K562 (cell line): ENCODE measurements at regions not wholly inside any gene's neighbourhood (a gene's known extent, or its start where the extent isn't known, plus 50 kb on each side); places are given as distances from the start of the nearest gene placed in this dataset.

ENCODE experiments used
- ATAC-seq: fragments of 200-7000 bp; cut with Tn5 transposase; 3 replicates; pipeline ENCODE4 v1.9.1; 2020; ENCODE audit warnings: moderate library complexity
- BruUV-seq: library from RNA; stranded (reverse); fragments of 400-500 nt; replicated peaks from 2 replicates; lab custom pipeline; 2021; lab: Mats Ljungman, UMichigan
- CTCF ChIA-PET: fragments of 300-600 bp; formaldehyde crosslinking; extraction: SDS; loops from one replicate; lab custom pipeline; 2021; ENCODE audit warnings: low intra/inter-chr PET ratio; lab: Yijun Ruan, JAX
- POLR2A ChIA-PET: fragments of 300-600, 350-650 bp; sonication (Branson Sonifier 250); formaldehyde crosslinking; extraction: SDS; loops from one replicate; lab custom pipeline; 2021; ENCODE audit warnings: antibody characterized with exemption, inconsistent platforms; lab: Yijun Ruan, JAX
- DNase-seq, 4 experiments: peaks; one replicate each; pipeline versions ENCODE4 v3.0.0 to v3.0.0-alpha.2; 2011 to 2018; ENCODE audit warnings: low spot score in 3 of 4, mixed read lengths in 3 of 4; ENCODE audit errors: extremely low read depth in 1 of 4
- FAIRE-seq: peaks from 2 replicates; lab custom pipeline; 2011; peaks lifted over from hg19 to GRCh38; lab: Jason Lieb, UNC
- H2AFZ ChIP-seq: 2 replicates; pipeline ENCODE4 v1.6.0; 2011; ENCODE audit warnings: low read depth, low read length, control low read depth, inconsistent platforms
- H3K27ac ChIP-seq: fragments of 200-600 bp; 3 replicates; pipeline ENCODE4 v1.8.0; 2011; ENCODE audit warnings: low read depth, mild to moderate bottlenecking, control low read depth, inconsistent platforms, low read length, moderate library complexity, mixed read lengths; ENCODE audit errors: extremely low read depth
- H3K27me3 ChIP-seq, 2 experiments: fragments of 300-600 bp in 1 of 2; 2 replicates in 1 of 2; 3 replicates in 1 of 2; pipeline versions ENCODE4 v1.6.0 to v1.8.0; 2011; ENCODE audit warnings: inconsistent platforms in 2 of 2, low read length in 2 of 2, mild to moderate bottlenecking in 1 of 2, mixed read lengths in 1 of 2, moderate library complexity in 1 of 2; ENCODE audit not compliant: control insufficient read depth in 2 of 2, insufficient read depth in 2 of 2
- H3K36me3 ChIP-seq: fragments of 300-600 bp; 3 replicates; pipeline ENCODE4 v1.8.0; 2011; ENCODE audit warnings: mild to moderate bottlenecking, low read length, inconsistent platforms; ENCODE audit not compliant: control insufficient read depth, insufficient read depth
- H3K4me1 ChIP-seq, 2 experiments: fragments of 200-600 bp in 1 of 2; replicated peaks in 1 of 2; 2 replicates in 1 of 2; 3 replicates in 1 of 2; pipeline versions ENCODE4 v1.5.1 to v1.8.0; 2011; ENCODE audit warnings: inconsistent platforms in 2 of 2, low read length in 2 of 2, mild to moderate bottlenecking in 1 of 2, mixed read lengths in 1 of 2, moderate library complexity in 1 of 2; ENCODE audit not compliant: control insufficient read depth in 2 of 2, insufficient read depth in 2 of 2
- H3K4me2 ChIP-seq: 2 replicates; pipeline ENCODE4 v1.6.1; 2011; ENCODE audit warnings: low read length, control low read depth, inconsistent platforms, mixed read lengths; ENCODE audit not compliant: insufficient read depth
- H3K4me3 ChIP-seq: fragments of 200-600 bp; sonication (generic), shearing (Covaris generic); 2 replicates; pipeline ENCODE4 v1.5.1; 2016; ENCODE audit warnings: control low read depth, inconsistent platforms
- H3K79me2 ChIP-seq: fragments of 200-600 bp; 3 replicates; pipeline ENCODE4 v1.8.0; 2011; ENCODE audit warnings: low read length, inconsistent platforms; ENCODE audit not compliant: control insufficient read depth, insufficient read depth
- H3K9ac ChIP-seq, 2 experiments: 2 replicates each; pipeline versions ENCODE4 v1.6.0 to v1.6.1; 2011; ENCODE audit warnings: low read depth in 2 of 2, low read length in 2 of 2, control low read depth in 1 of 2, inconsistent platforms in 1 of 2, mild to moderate bottlenecking in 1 of 2, mixed read lengths in 1 of 2; ENCODE audit not compliant: insufficient read depth in 1 of 2
- H3K9me1 ChIP-seq: one replicate; pipeline ENCODE4 v1.6.0; 2011; ENCODE audit warnings: inconsistent platforms, mild to moderate bottlenecking, low read length, moderate library complexity; ENCODE audit not compliant: control insufficient read depth, insufficient read depth
- H3K9me3 ChIP-seq: replicated peaks from 2 replicates; pipeline ENCODE4 v1.5.1; 2011; ENCODE audit warnings: low read depth, low read length, inconsistent platforms; ENCODE audit not compliant: control insufficient read depth, insufficient read depth
- H4K20me1 ChIP-seq: replicated peaks from 2 replicates; pipeline ENCODE4 v1.6.1; 2011; ENCODE audit warnings: low read length, inconsistent platforms, mixed read lengths; ENCODE audit not compliant: control insufficient read depth, insufficient read depth
- NEUROD1 ChIP-seq: fragments of 150-350 bp; IDR thresholded peaks from 2 replicates; pipeline ENCODE4 v1.6.1; 2014; ENCODE audit warnings: borderline replicate concordance, low read length, low read depth; ENCODE audit not compliant: partially characterized antibody
- TAL1 ChIP-seq: fragments of 450-650 bp; IDR thresholded peaks from 2 replicates; pipeline ENCODE4 v1.6.1; 2016; ENCODE audit warnings: mild to moderate bottlenecking
- ZNF121 ChIP-seq: sonication (generic); formaldehyde crosslinking; conservative IDR thresholded peaks from 2 replicates; pipeline ENCODE4 v1.8.0; 2022; ENCODE audit warnings: missing genetic modification reagents
- ZNF696 ChIP-seq: fragments of 250-450 bp; sonication (Bioruptor Pico); conservative IDR thresholded peaks from 2 replicates; pipeline ENCODE4 v1.4.0; 2020; ENCODE audit warnings: mild to moderate bottlenecking, moderate library complexity
- WGBS: fragments of 100-300 bp; shearing (Covaris generic); methylation state at CpG from one replicate; pipeline ENCODE4 v1.1.6; 2016; ENCODE audit warnings: low coverage, mixed read lengths; ENCODE audit not compliant: insufficient coverage; ENCODE audit errors: missing lambda C conversion rate; 5-methylcytosine and 5-hydroxymethylcytosine counted together
- in situ Hi-C: fragments of 300-500 bp; cut with MboI; formaldehyde crosslinking; loops from 4 replicates; pipeline ENCODE4 v1.15.0; 2018; ENCODE audit warnings: inconsistent platforms, mixed read lengths
- intact Hi-C: fragments of 100-400 bp; cut with micrococcal nuclease; formaldehyde crosslinking; loops from 2 replicates; pipeline ENCODE4 v1.14.2; 2022
- TF ChIP-seq, protein P1 (sequence below): sonication (generic); formaldehyde crosslinking; IDR thresholded peaks from 2 replicates; pipeline ENCODE4 v1.8.0; 2023; ENCODE audit warnings: mild to moderate bottlenecking, missing genetic modification reagents

DNA sequence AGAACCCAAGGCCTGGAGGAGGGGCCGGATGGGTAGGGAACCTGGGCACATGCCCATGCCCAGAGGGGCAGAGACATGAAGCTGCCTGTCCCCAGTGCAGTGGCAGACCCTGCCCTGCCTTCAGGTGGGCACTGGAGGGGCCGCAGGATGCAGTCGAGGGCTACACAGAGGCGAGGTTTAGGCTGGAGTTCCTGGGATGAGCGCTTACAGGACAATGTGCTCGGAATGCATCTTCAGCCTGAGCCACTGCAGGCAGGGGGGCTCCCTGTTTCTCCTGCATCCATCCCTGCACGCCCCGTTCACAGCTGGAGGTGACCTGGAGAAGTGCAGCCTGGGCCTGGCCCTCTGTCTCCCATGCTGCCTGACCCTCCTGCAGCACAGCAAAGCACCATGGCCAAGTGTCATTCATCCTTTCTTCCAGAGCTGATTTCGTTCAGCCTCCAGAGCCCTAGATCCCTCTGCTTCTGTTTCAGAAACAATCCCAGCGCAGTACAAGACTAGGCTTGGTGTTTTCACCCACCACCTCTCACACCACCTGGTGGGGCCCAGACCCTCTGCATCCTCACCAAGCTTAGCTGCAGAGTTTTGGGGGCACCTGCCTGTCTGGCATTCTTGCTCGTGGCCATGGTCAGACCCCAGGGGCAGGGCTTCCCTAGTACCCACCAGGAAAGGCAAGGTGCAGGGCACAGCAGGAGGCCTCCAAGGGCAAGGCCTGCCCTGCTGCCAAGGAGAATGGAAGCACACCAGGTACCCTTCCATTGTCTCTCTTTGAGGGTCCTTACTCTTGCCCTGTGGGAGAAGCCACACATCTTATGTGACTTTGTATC lies 311.9 kb downstream of the TCERG1L start:
- Histone ChIP-seq H3K4me3 (no peak overlapping the region), H3K79me2 (no peaks in the 10 kb centered on the region), H3K4me2 (no peak overlapping the region), H3K9me1 (no peaks in the 10 kb centered on the region), H3K4me1 (no peaks in the 10 kb centered on the region), H3K9ac (no peak overlapping the region), H2AFZ (no peak overlapping the region), H3K9me3 (no peaks in the 10 kb centered on the region), H3K27me3 (0 out of 5 replicates have a peak, but pooled peaks cover 0 to 7% of the 10 kb centered on the region in 2 experiments), H3K36me3 (no peaks in the 10 kb centered on the region), H4K20me1 (no peaks in the 10 kb centered on the region), H3K27ac (no peak overlapping the region)
- DNase-seq, result no peak
- in situ Hi-C loops (no loop called here), intact Hi-C loops (no loop called here)
- FAIRE-seq, result no peak
- ChIA-PET CTCF (no interaction called here), POLR2A (no interaction called here)
- no peak for ATAC-seq
- TF ChIP-seq, protein P1, sequence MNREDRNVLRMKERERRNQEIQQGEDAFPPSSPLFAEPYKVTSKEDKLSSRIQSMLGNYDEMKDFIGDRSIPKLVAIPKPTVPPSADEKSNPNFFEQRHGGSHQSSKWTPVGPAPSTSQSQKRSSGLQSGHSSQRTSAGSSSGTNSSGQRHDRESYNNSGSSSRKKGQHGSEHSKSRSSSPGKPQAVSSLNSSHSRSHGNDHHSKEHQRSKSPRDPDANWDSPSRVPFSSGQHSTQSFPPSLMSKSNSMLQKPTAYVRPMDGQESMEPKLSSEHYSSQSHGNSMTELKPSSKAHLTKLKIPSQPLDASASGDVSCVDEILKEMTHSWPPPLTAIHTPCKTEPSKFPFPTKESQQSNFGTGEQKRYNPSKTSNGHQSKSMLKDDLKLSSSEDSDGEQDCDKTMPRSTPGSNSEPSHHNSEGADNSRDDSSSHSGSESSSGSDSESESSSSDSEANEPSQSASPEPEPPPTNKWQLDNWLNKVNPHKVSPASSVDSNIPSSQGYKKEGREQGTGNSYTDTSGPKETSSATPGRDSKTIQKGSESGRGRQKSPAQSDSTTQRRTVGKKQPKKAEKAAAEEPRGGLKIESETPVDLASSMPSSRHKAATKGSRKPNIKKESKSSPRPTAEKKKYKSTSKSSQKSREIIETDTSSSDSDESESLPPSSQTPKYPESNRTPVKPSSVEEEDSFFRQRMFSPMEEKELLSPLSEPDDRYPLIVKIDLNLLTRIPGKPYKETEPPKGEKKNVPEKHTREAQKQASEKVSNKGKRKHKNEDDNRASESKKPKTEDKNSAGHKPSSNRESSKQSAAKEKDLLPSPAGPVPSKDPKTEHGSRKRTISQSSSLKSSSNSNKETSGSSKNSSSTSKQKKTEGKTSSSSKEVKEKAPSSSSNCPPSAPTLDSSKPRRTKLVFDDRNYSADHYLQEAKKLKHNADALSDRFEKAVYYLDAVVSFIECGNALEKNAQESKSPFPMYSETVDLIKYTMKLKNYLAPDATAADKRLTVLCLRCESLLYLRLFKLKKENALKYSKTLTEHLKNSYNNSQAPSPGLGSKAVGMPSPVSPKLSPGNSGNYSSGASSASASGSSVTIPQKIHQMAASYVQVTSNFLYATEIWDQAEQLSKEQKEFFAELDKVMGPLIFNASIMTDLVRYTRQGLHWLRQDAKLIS (CRISPR knock-in tag), result no peak
- TF ChIP-seq TAL1 (no peak), ZNF696 (CRISPR knock-in tag) (no peak), ZNF121 (CRISPR knock-in tag) (no peak), NEUROD1 (no peak)
- BruUV-seq, result no TSS peak
- WGBS, result 0% methylated on average over 5 of the region's 11 CpGs
